Liver (tissue), 8 donors: ENCODE measurements at regions not wholly inside any gene's neighbourhood (a gene's known extent, or its start where the extent isn't known, plus 50 kb on each side); places are given as distances from the start of the nearest gene placed in this dataset.

Source experiments
- DNase-seq: peaks from one replicate; pipeline ENCODE4 v3.0.0-alpha.2; 2017; ENCODE audit warnings: low spot score
- H3K27ac ChIP-seq, 2 donors: one replicate each; pipeline ENCODE4 v1.7.0; 2013; ENCODE audit warnings: inconsistent platforms in 2 of 2, low read length in 2 of 2, control low read depth in 1 of 2, low read depth in 1 of 2, mild to moderate bottlenecking in 1 of 2
- H3K27me3 ChIP-seq, 4 donors: one replicate each; pipeline versions ENCODE4 v1.6.1 to v1.7.0; 2013; ENCODE audit warnings: low read length in 3 of 4, inconsistent platforms in 1 of 4, mild to moderate bottlenecking in 1 of 4, moderate library complexity in 1 of 4; ENCODE audit not compliant: control insufficient read depth in 4 of 4, insufficient read depth in 4 of 4
- H3K36me3 ChIP-seq, 4 donors: one replicate each; pipeline versions ENCODE4 v1.6.1 to v1.7.0; 2013; ENCODE audit warnings: low read length in 3 of 4, mild to moderate bottlenecking in 3 of 4, low read depth in 1 of 4, moderate library complexity in 1 of 4; ENCODE audit not compliant: control insufficient read depth in 4 of 4, insufficient read depth in 3 of 4
- H3K4me1 ChIP-seq, 4 donors: one replicate each; pipeline versions ENCODE4 v1.6.1 to v1.7.0; 2013; ENCODE audit warnings: low read length in 3 of 4, mild to moderate bottlenecking in 3 of 4, moderate library complexity in 1 of 4; ENCODE audit not compliant: control insufficient read depth in 4 of 4, insufficient read depth in 4 of 4
- H3K4me3 ChIP-seq, 3 donors: one replicate each; pipeline versions ENCODE4 v1.6.1 to v1.7.0; 2013; ENCODE audit warnings: low read length in 3 of 3, control low read depth in 1 of 3, low read depth in 1 of 3, mild to moderate bottlenecking in 1 of 3
- H3K9ac ChIP-seq, 2 donors: one replicate each; pipeline ENCODE4 v1.7.0; 2013; ENCODE audit warnings: low read length in 2 of 2, mild to moderate bottlenecking in 2 of 2, moderate library complexity in 2 of 2, control low read depth in 1 of 2, low read depth in 1 of 2
- H3K9me3 ChIP-seq, 4 donors: one replicate each; pipeline versions ENCODE4 v1.6.1 to v1.7.0; 2013; ENCODE audit warnings: low read length in 3 of 4; ENCODE audit not compliant: control insufficient read depth in 4 of 4
- ATF3 ChIP-seq: IDR thresholded peaks from 2 replicates; pipeline ENCODE4 v1.6.1; 2016; ENCODE audit warnings: antibody characterized with exemption
- CTCF ChIP-seq: fragments of 150-350 bp; IDR thresholded peaks from 2 replicates; pipeline ENCODE4 v1.5.1; 2017; ENCODE audit warnings: improper control_type of control experiment, low read depth, low read length; ENCODE audit not compliant: missing input control
- EGR1 ChIP-seq, 2 donors: IDR thresholded peaks; 2 replicates each; pipeline ENCODE4 v1.6.1; 2016 to 2018; ENCODE audit warnings: antibody characterized with exemption in 2 of 2, low read depth in 2 of 2
- FOXA1 ChIP-seq: IDR thresholded peaks from 2 replicates; pipeline ENCODE4 v1.6.1; 2016; ENCODE audit warnings: antibody characterized with exemption
- FOXA2 ChIP-seq: IDR thresholded peaks from 2 replicates; pipeline ENCODE4 v1.6.1; 2016; ENCODE audit warnings: antibody characterized with exemption
- GABPA ChIP-seq, 2 donors: IDR thresholded peaks in 1 of 2; conservative IDR thresholded peaks in 1 of 2; 2 replicates each; pipeline ENCODE4 v1.6.1; 2016; ENCODE audit warnings: antibody characterized with exemption in 2 of 2, mild to moderate bottlenecking in 1 of 2, moderate library complexity in 1 of 2
- HNF4A ChIP-seq, 2 donors: conservative IDR thresholded peaks; 2 replicates each; pipeline ENCODE4 v1.6.1; 2016; ENCODE audit warnings: antibody characterized with exemption in 2 of 2, mild to moderate bottlenecking in 2 of 2
- HNF4G ChIP-seq: IDR thresholded peaks from 2 replicates; pipeline ENCODE4 v1.6.1; 2016; ENCODE audit warnings: antibody characterized with exemption
- JUND ChIP-seq, 2 donors: IDR thresholded peaks; 2 replicates each; pipeline ENCODE4 v1.6.1; 2016; ENCODE audit warnings: antibody characterized with exemption in 2 of 2
- MAX ChIP-seq: IDR thresholded peaks from 2 replicates; pipeline ENCODE4 v1.6.1; 2016; ENCODE audit warnings: antibody characterized with exemption
- NR2F2 ChIP-seq: IDR thresholded peaks from 2 replicates; pipeline ENCODE4 v1.6.1; 2016; ENCODE audit warnings: antibody characterized with exemption
- RAD21 ChIP-seq, 2 donors: IDR thresholded peaks; 2 replicates each; pipeline ENCODE4 v1.6.1; 2016; ENCODE audit warnings: antibody characterized with exemption in 2 of 2, mild to moderate bottlenecking in 2 of 2
- REST ChIP-seq: IDR thresholded peaks from 2 replicates; pipeline ENCODE4 v1.6.1; 2016; ENCODE audit warnings: antibody characterized with exemption, mild to moderate bottlenecking
- RXRA ChIP-seq, 2 donors: IDR thresholded peaks; 2 replicates each; pipeline ENCODE4 v1.6.1; 2017 to 2018; ENCODE audit warnings: antibody characterized with exemption in 2 of 2, mild to moderate bottlenecking in 1 of 2
- SP1 ChIP-seq: IDR thresholded peaks from 2 replicates; pipeline ENCODE4 v1.6.1; 2018; ENCODE audit warnings: antibody characterized with exemption, mild to moderate bottlenecking
- TAF1 ChIP-seq: conservative IDR thresholded peaks from 2 replicates; pipeline ENCODE4 v1.6.1; 2016; ENCODE audit warnings: antibody characterized with exemption, mild to moderate bottlenecking
- YY1 ChIP-seq: IDR thresholded peaks from 2 replicates; pipeline ENCODE4 v1.6.1; 2016; ENCODE audit warnings: antibody characterized with exemption, mild to moderate bottlenecking
- ZBTB33 ChIP-seq: IDR thresholded peaks from 2 replicates; pipeline ENCODE4 v1.6.1; 2016; ENCODE audit warnings: antibody characterized with exemption
- WGBS: extraction: QIAGEN DNeasy Blood & Tissue Kit; methylation state at CpG from one replicate; pipeline ENCODE4 v1.1.7; 2013; 5-methylcytosine and 5-hydroxymethylcytosine counted together
- donor health status: healthy.
- donor health status: healthy.
- donor health status: healthy.
- donor health status: healthy.
- donor health status: healthy.

- H3K27ac ChIP-seq = no peak overlapping the region
- TF ChIP-seq EGR1 (IDR thresholded peaks at IDR 0.05; ENCODE audit: low read depth in 2 of 2) = no peak
- TF ChIP-seq FOXA1 = no peak
- no peak for TF ChIP-seq MAX
- no peak for TF ChIP-seq NR2F2
- no peak for TF ChIP-seq REST
- TF ChIP-seq YY1 = no peak
- TF ChIP-seq ZBTB33 = no peak
- TF ChIP-seq ATF3 = no peak
- no peak for TF ChIP-seq HNF4A (conservative IDR thresholded peaks at IDR 0.05)
- no peak for TF ChIP-seq GABPA (IDR thresholded peaks at IDR 0.05 in 1 of 2, conservative IDR thresholded peaks at IDR 0.05 in 1 of 2)
- TF ChIP-seq CTCF = no peak
- TF ChIP-seq SP1 = no peak
- TF ChIP-seq FOXA2 = no peak
- TF ChIP-seq TAF1 = no peak
- TF ChIP-seq RXRA (IDR thresholded peaks at IDR 0.05) = no peak
- TF ChIP-seq RAD21 (IDR thresholded peaks at IDR 0.05) = no peak
- TF ChIP-seq HNF4G = no peak
- TF ChIP-seq JUND (IDR thresholded peaks at IDR 0.05) = no peak
- whole genome bisulfite sequencing = 86% methylated on average over 2 of the region's 2 CpGs
Observed at GRCh38 chr10:71150796-71151195, 61.6 kb upstream of the UNC5B start.

GRCh38 chr10:71152043-71152442, 60.3 kb upstream of the UNC5B start:
- H3K9me3 ChIP-seq = no peaks in the 10 kb centered on the region
- H3K4me3 ChIP-seq = no peak overlapping the region
- peaks cover 0 to 2% (median 0%) of the 10 kb centered on the region in 4 donors for H3K27me3 ChIP-seq
- 76% methylated on average over 2 of the region's 2 CpGs for WGBS
- H3K4me1 ChIP-seq = no peaks in the 10 kb centered on the region
- no peak for DNase-seq
- H3K36me3 ChIP-seq = no peaks in the 10 kb centered on the region
- H3K9ac ChIP-seq = no peak overlapping the region
- H3K27ac ChIP-seq = no peak overlapping the region
- no peak for TF ChIP-seq FOXA1
- TF ChIP-seq FOXA2 = no peak
- TF ChIP-seq YY1 = no peak
- TF ChIP-seq SP1 = no peak
- TF ChIP-seq REST = no peak
- no peak for TF ChIP-seq HNF4A (conservative IDR thresholded peaks at IDR 0.05)
- no peak for TF ChIP-seq MAX
- no peak for TF ChIP-seq ZBTB33
- TF ChIP-seq HNF4G = no peak

More at GRCh38 chr10:71150796-71151195, 61.6 kb upstream of the UNC5B start:
- H3K4me1 ChIP-seq = no peaks in the 10 kb centered on the region
- no peaks in the 10 kb centered on the region for H3K9me3 ChIP-seq
- H3K4me3 ChIP-seq = no peak overlapping the region
- no peaks in the 10 kb centered on the region for H3K36me3 ChIP-seq
- no peak for DNase-seq
- peaks cover 0 to 2% (median 0%) of the 10 kb centered on the region in 4 donors for H3K27me3 ChIP-seq
- no peak overlapping the region for H3K9ac ChIP-seq
